Spleen (tissue), 11 donors: ENCODE measurements at regions not wholly inside any gene's neighbourhood (a gene's known extent, or its start where the extent isn't known, plus 50 kb on each side); places are given as distances from the start of the nearest gene placed in this dataset.

ENCODE experiments used
- DNase-seq: peaks from one replicate; pipeline ENCODE4 v3.0.0-alpha.2; 2020
- H3K27ac ChIP-seq, 8 donors: fragments of 200-600 bp; sonication (generic) in 7 of 8; 1 replicate in 4 of 8; 2 replicates in 4 of 8; pipeline versions ENCODE4 v1.5.0 to v1.8.0; 2016 to 2021; ENCODE audit warnings: inconsistent platforms in 4 of 8, mild to moderate bottlenecking in 4 of 8, moderate library complexity in 1 of 8
- H3K27me3 ChIP-seq, 7 donors: fragments of 200-600 bp; sonication (generic) in 6 of 7; replicated peaks in 1 of 7; 1 replicate in 4 of 7; 2 replicates in 3 of 7; pipeline versions ENCODE4 v1.5.0 to v1.8.0; 2016 to 2021; ENCODE audit warnings: inconsistent platforms in 3 of 7, mild to moderate bottlenecking in 1 of 7
- H3K36me3 ChIP-seq, 6 donors: fragments of 200-600 bp; sonication (generic) in 5 of 6; 1 replicate in 4 of 6; 2 replicates in 2 of 6; pipeline versions ENCODE4 v1.5.0 to v1.8.0; 2016 to 2021; ENCODE audit warnings: inconsistent platforms in 2 of 6
- H3K4me1 ChIP-seq, 6 donors: fragments of 200-600 bp; sonication (generic) in 5 of 6; 1 replicate in 3 of 6; 2 replicates in 3 of 6; pipeline versions ENCODE4 v1.5.0 to v1.8.0; 2016 to 2021; ENCODE audit warnings: inconsistent platforms in 3 of 6
- H3K4me3 ChIP-seq, 8 donors: fragments of 200-600 bp; sonication (generic) in 7 of 8; 1 replicate in 4 of 8; 2 replicates in 4 of 8; pipeline versions ENCODE4 v1.5.0 to v1.8.0; 2016 to 2021; ENCODE audit warnings: inconsistent platforms in 4 of 8, mild to moderate bottlenecking in 4 of 8, moderate library complexity in 2 of 8
- H3K9me3 ChIP-seq, 8 donors: fragments of 200-600 bp; sonication (generic) in 7 of 8; 1 replicate in 4 of 8; 2 replicates in 4 of 8; pipeline versions ENCODE4 v1.5.0 to v1.8.0; 2016 to 2021; ENCODE audit warnings: inconsistent platforms in 4 of 8
- CTCF ChIP-seq, 11 experiments: fragments of 200-600 bp in 7 of 11; fragments of 450-650 bp in 4 of 11; sonication (generic) in 4 of 11; IDR thresholded peaks in 8 of 11; conservative IDR thresholded peaks in 3 of 11; 1 replicate in 7 of 11; 2 replicates in 4 of 11; pipeline versions ENCODE4 v1.4.0 to v1.8.0; 2016 to 2021; ENCODE audit warnings: antibody characterized with exemption in 11 of 11, inconsistent platforms in 4 of 11, mild to moderate bottlenecking in 1 of 11
- POLR2A ChIP-seq, 3 donors: fragments of 450-650 bp; IDR thresholded peaks; one replicate each; pipeline ENCODE4 v1.5.1; 2017; ENCODE audit warnings: antibody characterized with exemption in 3 of 3, mild to moderate bottlenecking in 1 of 3
- POLR2AphosphoS5 ChIP-seq, 3 donors: sonication (generic); formaldehyde crosslinking; IDR thresholded peaks; one replicate each; pipeline ENCODE4 v1.5.1; 2017; ENCODE audit warnings: antibody characterized with exemption in 3 of 3
- WGBS, 5 donors: extraction: QIAGEN DNeasy Blood & Tissue Kit in 3 of 5; methylation state at CpG; one replicate each; pipeline versions ENCODE4 v1.1.5 to v1.1.7; 2013 to 2018; 5-methylcytosine and 5-hydroxymethylcytosine counted together
- intact Hi-C: fragments of 100-400 bp; cut with DNase I; formaldehyde crosslinking; loops from one replicate; pipeline ENCODE4 v1.15.0; 2023; ENCODE audit warnings: low total_unique reads
- donor health status: healthy with polysubstance abuse.
- donor health status: DM: no; HTN: no; CAD: no; lungs with moderate emphysema.
- donor health status: DM: no; HTN: no; CAD: no.
- donor health status: Bipolar disorder and iron deficiency.
- donor health status: healthy.
- donor health status: DM: no; HTN: no; CAD: no.
- donor health status: DM: yes; HTN: yes; CAD: no.

GRCh38 chr6:137736048-137736818 lies 130.8 kb upstream of the TNFAIP3 start:
- TF ChIP-seq CTCF (IDR thresholded peaks at IDR 0.05 in 8 of 11, conservative IDR thresholded peaks at IDR 0.05 in 3 of 11) (no peak), POLR2AphosphoS5 (IDR thresholded peaks at IDR 0.05) (no peak)
- no peak for DNase-seq
- intact Hi-C loops: no loop called here
- Histone ChIP-seq H3K27ac (peak overlapping the region in 1 of 8 donors; percentile 86), H3K4me3 (no peak overlapping the region), H3K27me3 (no peaks in the 10 kb centered on the region), H3K9me3 (no peaks in the 10 kb centered on the region), H3K36me3 (no peaks in the 10 kb centered on the region), H3K4me1 (peaks cover 0 to 52% (median 8%) of the 10 kb centered on the region in 6 donors)
- WGBS, 5 donors: 65 to 84% (median 77%) methylated on average over 6 of the region's 6 CpGs

GRCh38 chr6:137736911-137737310 lies 130.1 kb upstream of the TNFAIP3 start:
- intact Hi-C loops: no loop called here
- no peak for DNase-seq
- H3K27ac ChIP-seq: no peak overlapping the region
- WGBS, 5 donors: 68 to 77% (median 72%) methylated on average over 4 of the region's 4 CpGs
- H3K4me3 ChIP-seq: no peak overlapping the region
- H3K4me1 ChIP-seq: peaks cover 0 to 46% (median 5%) of the 10 kb centered on the region in 6 donors
- H3K9me3 ChIP-seq: no peaks in the 10 kb centered on the region
- no peaks in the 10 kb centered on the region for H3K36me3 ChIP-seq
- no peaks in the 10 kb centered on the region for H3K27me3 ChIP-seq
- TF ChIP-seq POLR2A (IDR thresholded peaks at IDR 0.05) (no peak), POLR2AphosphoS5 (IDR thresholded peaks at IDR 0.05) (no peak), CTCF (IDR thresholded peaks at IDR 0.05 in 8 of 11, conservative IDR thresholded peaks at IDR 0.05 in 3 of 11) (no peak)

DNA sequence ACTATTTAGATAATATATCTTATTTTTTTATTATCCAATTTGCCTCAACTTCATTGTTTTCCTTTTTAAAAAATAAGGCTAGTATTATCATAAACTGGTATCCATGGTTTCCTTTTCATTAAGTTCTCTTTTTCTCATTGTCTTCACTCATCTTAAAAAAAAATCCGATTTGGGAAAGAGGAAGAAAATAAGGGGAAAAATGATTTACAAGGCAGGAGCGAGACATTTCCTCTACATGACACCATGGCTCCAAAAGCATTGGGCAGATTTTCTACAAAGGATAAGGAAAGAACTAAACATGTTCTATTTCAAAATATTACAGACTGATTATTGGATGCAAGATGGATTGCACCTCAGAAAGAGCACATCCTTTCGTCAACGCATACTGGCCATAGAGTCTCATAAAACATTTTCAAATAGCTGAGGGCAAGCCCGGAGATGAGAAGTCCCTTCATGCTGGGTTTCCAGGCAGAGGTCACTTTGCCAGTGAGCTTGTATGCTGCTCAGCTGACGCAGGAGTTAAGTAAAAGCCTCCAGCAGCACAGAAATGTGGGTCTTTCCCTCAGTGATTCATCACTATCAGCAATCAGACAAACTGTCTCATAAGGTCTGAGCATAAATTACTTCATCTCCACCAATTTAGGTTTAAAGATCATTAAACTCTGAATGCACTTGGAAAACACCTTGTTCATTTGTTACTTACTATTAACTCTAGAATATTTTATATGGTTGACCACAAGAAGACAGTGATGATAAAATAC lies 129.0 kb upstream of the TNFAIP3 start:
- Histone ChIP-seq H3K4me1 (peaks cover 0 to 36% (median 5%) of the 10 kb centered on the region in 6 donors), H3K9me3 (no peaks in the 10 kb centered on the region), H3K27ac (no peak overlapping the region), H3K36me3 (no peaks in the 10 kb centered on the region), H3K27me3 (no peaks in the 10 kb centered on the region), H3K4me3 (no peak overlapping the region)
- DNase-seq: no peak
- WGBS, 5 donors: 70 to 86% (median 72%) methylated on average over 6 of the region's 6 CpGs
- intact Hi-C loops: no loop called here
- TF ChIP-seq POLR2AphosphoS5 (IDR thresholded peaks at IDR 0.05) (no peak), CTCF (IDR thresholded peaks at IDR 0.05 in 8 of 11, conservative IDR thresholded peaks at IDR 0.05 in 3 of 11) (no peak), POLR2A (IDR thresholded peaks at IDR 0.05) (no peak)

DNA sequence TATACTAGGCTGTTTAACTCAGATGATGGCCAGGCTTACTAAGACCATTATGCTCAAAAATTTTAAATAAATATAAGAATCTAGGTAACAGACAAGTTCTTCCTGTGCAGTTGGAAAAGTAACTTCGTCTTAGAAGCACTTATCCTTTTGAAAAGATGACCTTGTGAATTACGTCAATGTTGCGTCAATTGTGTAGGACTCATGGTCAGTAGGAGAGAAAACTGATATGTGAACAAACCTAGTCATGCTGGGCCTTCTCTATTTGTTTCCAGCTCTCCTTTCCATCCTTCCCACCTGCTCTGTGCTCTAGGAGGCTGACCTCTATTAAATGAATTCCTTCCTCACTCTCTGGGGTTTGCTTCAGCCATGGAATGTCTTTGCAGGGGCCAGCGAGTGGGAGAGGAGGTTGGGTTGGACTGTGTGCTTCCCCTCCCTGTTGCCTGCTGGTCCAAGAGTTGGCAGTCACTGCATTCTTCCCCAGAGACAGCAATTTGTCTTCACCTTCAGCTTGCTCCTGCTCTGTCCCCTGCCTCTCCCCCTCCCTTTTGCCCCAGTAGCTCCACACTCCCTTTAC lies 128.0 kb upstream of the TNFAIP3 start:
- WGBS, 5 donors: 84 to 86% (median 85%) methylated on average over 4 of the region's 4 CpGs
- intact Hi-C loops: no loop called here
- H3K36me3 ChIP-seq: no peaks in the 10 kb centered on the region
- H3K4me3 ChIP-seq: no peak overlapping the region
- no peak for DNase-seq
- peaks cover 0 to 29% (median 5%) of the 10 kb centered on the region in 6 donors for H3K4me1 ChIP-seq
- no peak for TF ChIP-seq POLR2AphosphoS5 (IDR thresholded peaks at IDR 0.05)
- no peak for TF ChIP-seq POLR2A (IDR thresholded peaks at IDR 0.05)
- no peak for TF ChIP-seq CTCF (IDR thresholded peaks at IDR 0.05 in 8 of 11, conservative IDR thresholded peaks at IDR 0.05 in 3 of 11)
- H3K27ac ChIP-seq: no peak overlapping the region
- no peaks in the 10 kb centered on the region for H3K9me3 ChIP-seq
- H3K27me3 ChIP-seq: no peaks in the 10 kb centered on the region
